Neutrophil (primary cell): ENCODE measurements at regions not wholly inside any gene's neighbourhood (a gene's known extent, or its start where the extent isn't known, plus 50 kb on each side); places are given as distances from the start of the nearest gene placed in this dataset.

Experiments used
- H3K27ac ChIP-seq: fragments of 200-600 bp; sonication (generic); 2 replicates; pipeline ENCODE4 v1.5.1; 2016; ENCODE audit warnings: mild to moderate bottlenecking, moderate library complexity
- H3K27me3 ChIP-seq: fragments of 200-600 bp; sonication (generic); 2 replicates; pipeline ENCODE4 v1.6.0; 2016; ENCODE audit warnings: mild to moderate bottlenecking
- H3K36me3 ChIP-seq: fragments of 200-600 bp; sonication (generic); 2 replicates; pipeline ENCODE4 v1.5.1; 2017
- H3K4me1 ChIP-seq, 2 experiments: fragments of 200-600 bp in 1 of 2; sonication (generic) in 1 of 2; 1 replicate in 1 of 2; 2 replicates in 1 of 2; pipeline versions ENCODE4 v1.5.1 to v1.6.1; 2013 to 2016; ENCODE audit warnings: low read depth in 1 of 2, low read length in 1 of 2, mild to moderate bottlenecking in 1 of 2, moderate library complexity in 1 of 2; ENCODE audit not compliant: control insufficient read depth in 1 of 2, insufficient read depth in 1 of 2
- H3K4me3 ChIP-seq, 2 experiments: fragments of 200-600 bp in 1 of 2; sonication (generic) in 1 of 2; 1 replicate in 1 of 2; 2 replicates in 1 of 2; pipeline ENCODE4 v1.5.1; 2013 to 2016; ENCODE audit warnings: low read depth in 1 of 2, low read length in 1 of 2, mild to moderate bottlenecking in 1 of 2, moderate library complexity in 1 of 2
- H3K9me3 ChIP-seq: fragments of 200-600 bp; sonication (generic); 2 replicates; pipeline ENCODE4 v1.5.1; 2016
- TF ChIP-seq, protein P1 (sequence below): fragments of 200-600 bp; sonication (generic); IDR thresholded peaks from 2 replicates; pipeline ENCODE4 v1.5.1; 2016; ENCODE audit warnings: antibody characterized with exemption

DNA sequence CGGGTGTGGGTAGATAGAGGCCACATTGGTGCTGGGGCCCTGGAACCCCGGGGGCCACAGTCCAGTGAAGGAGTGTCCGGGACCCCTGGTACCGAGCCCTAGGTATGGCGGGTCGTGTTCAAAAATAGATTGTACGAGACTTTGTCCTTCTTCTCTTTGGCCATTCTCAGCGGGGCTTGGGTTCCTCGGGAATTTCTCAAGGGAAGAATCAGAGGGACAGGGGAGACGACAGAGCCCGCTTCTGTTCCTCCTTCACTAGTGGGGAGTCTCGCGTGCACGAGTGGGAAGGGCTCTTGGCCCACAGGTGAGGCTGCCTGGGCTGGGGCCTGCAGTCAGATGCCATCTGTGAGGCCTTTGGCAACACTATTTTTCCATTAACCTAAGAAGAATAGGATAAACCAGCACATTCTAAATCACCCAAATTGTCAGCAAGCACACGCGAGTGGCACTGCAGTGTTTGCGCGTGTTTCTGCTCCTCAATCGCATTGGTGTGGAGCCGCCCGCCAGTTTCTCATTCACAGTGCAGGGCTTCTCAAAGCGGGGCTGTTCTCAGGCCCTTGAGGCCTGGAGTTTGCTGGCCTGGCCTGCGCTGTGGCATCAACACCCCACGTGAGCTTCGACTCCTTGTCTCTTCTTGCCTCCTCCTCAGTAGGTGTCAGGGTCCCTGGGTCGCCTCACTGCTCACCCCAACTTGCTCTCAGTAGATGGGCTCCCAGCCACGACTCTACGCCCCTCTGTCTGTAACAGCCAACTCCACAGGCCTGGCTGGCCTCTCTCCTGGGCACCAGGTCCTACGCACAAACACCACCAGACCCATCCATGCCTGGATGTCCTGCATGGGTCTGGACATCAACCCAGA, 187.6 kb upstream of the SHH start:
- TF ChIP-seq, protein P1, sequence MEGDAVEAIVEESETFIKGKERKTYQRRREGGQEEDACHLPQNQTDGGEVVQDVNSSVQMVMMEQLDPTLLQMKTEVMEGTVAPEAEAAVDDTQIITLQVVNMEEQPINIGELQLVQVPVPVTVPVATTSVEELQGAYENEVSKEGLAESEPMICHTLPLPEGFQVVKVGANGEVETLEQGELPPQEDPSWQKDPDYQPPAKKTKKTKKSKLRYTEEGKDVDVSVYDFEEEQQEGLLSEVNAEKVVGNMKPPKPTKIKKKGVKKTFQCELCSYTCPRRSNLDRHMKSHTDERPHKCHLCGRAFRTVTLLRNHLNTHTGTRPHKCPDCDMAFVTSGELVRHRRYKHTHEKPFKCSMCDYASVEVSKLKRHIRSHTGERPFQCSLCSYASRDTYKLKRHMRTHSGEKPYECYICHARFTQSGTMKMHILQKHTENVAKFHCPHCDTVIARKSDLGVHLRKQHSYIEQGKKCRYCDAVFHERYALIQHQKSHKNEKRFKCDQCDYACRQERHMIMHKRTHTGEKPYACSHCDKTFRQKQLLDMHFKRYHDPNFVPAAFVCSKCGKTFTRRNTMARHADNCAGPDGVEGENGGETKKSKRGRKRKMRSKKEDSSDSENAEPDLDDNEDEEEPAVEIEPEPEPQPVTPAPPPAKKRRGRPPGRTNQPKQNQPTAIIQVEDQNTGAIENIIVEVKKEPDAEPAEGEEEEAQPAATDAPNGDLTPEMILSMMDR, result no peak
- Histone ChIP-seq H3K4me1 (no peaks in the 10 kb centered on the region), H3K36me3 (no peaks in the 10 kb centered on the region)

DNA sequence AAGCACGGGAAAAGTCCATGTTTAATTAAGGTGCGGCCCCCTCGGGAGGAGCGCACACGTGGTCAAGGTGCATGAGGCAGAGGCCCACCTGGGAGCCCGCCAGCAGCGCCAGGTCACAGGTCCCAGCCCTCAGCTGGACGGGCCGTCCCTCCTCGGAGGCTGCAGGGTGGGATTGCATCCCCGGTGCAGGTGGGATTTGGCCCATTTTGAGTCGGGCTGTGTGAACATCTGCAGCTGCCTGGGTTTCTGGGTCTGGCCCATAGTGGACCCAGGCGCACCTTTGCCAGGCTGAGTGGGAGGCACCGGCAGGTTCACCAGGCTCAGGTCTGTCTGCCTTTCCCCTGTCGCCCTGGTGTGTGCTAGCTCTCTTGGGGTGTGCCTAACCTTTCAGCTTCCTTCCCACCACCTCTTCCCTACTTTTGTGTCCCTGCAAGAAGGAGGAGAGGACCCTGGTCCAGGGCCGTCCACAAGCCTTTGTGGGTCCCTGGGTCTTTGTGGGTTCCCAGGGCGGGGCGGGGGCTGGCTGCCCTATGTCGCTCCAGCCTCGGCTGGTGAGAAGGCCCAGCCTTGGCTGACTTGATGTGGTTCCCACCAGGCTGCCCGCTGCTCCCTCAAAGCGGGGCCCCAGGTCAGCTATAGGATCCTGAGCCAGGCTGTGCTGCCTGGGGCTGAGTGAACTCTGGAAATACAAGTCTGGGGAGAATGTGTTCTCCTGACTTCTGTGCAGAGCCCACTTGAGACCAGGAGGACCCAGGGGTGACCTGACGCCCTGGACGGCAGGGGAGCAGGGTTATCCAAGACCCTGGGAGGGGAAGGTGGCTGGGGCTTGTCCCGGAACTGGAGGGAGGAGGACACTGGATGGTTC, 186.7 kb upstream of the SHH start:
- H3K9me3 ChIP-seq, result no peaks in the 10 kb centered on the region
- H3K4me1 ChIP-seq, result no peaks in the 10 kb centered on the region
- no peak overlapping the region for H3K27ac ChIP-seq
- H3K36me3 ChIP-seq, result no peaks in the 10 kb centered on the region
- H3K4me3 ChIP-seq, result no peak overlapping the region
- H3K27me3 ChIP-seq, result peaks cover 22% of the 10 kb centered on the region
- TF ChIP-seq, protein P1, result no peak

More for the DNA sequence above, 187.6 kb upstream of the SHH start:
- peaks cover 22% of the 10 kb centered on the region for H3K27me3 ChIP-seq
- no peak overlapping the region for H3K4me3 ChIP-seq
- no peaks in the 10 kb centered on the region for H3K9me3 ChIP-seq
- H3K27ac ChIP-seq, result no peak overlapping the region

DNA sequence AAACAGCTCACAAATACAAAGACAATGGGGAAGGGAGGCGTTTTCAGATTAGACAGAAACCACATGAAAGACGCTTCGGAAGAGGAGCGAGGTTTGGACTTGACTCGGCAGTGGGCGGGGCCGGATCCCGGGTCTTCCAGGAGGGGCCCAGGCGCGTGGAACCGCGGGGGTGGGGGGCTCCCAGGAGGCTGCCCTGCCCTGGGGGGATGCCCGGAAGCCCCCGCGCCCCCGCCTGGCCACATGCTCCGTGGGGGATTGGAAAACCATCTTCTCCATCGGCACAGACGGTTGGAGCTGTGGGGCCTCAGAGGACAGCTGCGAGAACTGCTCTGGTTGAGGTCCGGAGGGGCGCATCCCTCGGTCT, 186.0 kb upstream of the SHH start:
- TF ChIP-seq, protein P1, result no peak
- Histone ChIP-seq H3K4me3 (no peak overlapping the region), H3K27ac (no peak overlapping the region), H3K27me3 (peaks cover 22% of the 10 kb centered on the region), H3K36me3 (no peaks in the 10 kb centered on the region), H3K9me3 (no peaks in the 10 kb centered on the region), H3K4me1 (no peaks in the 10 kb centered on the region)

DNA sequence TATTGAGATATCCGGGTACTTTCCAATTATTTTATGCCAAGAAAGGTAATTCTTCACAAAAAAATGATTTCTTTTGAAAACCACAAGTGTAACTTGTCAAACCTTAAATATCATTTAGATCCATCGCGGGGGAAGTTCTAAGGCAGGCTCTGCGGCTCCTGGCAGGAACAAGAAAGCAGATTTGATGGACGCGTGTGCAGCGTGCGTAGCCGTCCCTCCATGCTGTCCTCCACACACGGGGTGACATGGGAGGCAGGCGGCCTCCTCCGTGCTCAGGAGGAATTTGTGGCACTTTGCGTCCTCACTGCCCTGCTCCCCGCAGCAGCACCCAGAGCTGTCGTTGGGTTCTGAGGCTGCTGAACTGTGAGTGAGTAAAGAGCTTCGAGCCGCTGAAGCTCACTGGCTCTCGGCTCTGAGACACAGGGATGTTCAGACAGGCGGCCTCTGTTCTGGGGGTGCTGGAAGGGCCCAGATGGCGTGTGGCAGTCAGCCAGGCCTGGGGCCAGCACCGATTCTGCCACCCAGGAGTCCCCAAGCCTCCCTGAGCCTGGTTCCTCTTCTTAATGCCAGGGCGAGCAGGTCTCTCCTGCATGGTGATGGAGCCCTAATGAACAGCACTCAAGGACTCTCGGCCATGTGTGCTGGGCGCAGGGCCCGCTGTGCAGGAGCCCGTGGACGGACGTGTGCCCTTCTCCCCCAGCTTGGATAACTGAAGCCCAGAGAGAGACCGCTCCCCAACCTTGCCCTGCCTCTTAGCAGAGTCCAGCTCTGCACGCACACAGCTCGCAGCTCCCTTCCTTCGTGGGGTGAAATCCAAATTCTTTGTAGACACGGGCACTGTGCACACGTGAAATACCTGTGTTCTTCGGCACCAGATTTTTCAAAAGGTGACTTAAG, 185.4 kb upstream of the SHH start:
- H3K4me3 ChIP-seq, result no peak overlapping the region
- H3K4me1 ChIP-seq, result no peaks in the 10 kb centered on the region
- TF ChIP-seq, protein P1, result no peak
- H3K9me3 ChIP-seq, result no peaks in the 10 kb centered on the region
- peaks cover 22% of the 10 kb centered on the region for H3K27me3 ChIP-seq
- H3K27ac ChIP-seq, result no peak overlapping the region
- no peaks in the 10 kb centered on the region for H3K36me3 ChIP-seq

DNA sequence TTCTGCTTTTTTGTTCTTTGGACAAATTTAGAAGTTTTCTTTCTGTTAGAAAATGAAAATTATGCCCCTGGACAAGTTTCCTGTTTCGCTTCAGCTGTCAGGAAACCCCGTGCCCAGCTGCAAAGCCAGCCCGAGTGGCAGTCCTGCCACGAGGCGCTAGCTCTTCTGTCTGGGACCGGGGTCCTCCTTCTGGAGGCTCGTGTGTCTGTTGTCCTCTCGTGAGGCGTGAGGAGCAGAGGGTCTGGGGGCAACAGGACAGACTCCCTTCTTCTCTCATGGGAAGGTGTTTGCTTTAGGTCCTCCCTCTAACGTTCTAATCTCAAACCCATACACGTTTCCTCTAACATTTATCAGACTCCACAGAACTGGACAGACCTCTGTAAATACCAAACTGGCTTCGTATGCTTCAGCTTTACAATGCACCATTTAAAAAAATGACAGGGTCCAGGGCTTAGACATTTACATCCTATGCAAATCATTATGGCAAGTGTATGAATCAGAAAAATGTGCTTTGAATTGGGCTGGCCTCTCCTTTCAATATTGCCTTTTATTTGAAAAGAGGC, 184.5 kb upstream of the SHH start:
- Histone ChIP-seq H3K27ac (no peak overlapping the region), H3K27me3 (peaks cover 22% of the 10 kb centered on the region), H3K9me3 (no peaks in the 10 kb centered on the region), H3K36me3 (no peaks in the 10 kb centered on the region), H3K4me1 (no peaks in the 10 kb centered on the region), H3K4me3 (no peak overlapping the region)
- TF ChIP-seq, protein P1, result no peak
